ENCODE measurements at regions not wholly inside any gene's neighbourhood (a gene's known extent, or its start where the extent isn't known, plus 50 kb on each side); places are given as distances from the start of the nearest gene placed in this dataset.

DNA sequence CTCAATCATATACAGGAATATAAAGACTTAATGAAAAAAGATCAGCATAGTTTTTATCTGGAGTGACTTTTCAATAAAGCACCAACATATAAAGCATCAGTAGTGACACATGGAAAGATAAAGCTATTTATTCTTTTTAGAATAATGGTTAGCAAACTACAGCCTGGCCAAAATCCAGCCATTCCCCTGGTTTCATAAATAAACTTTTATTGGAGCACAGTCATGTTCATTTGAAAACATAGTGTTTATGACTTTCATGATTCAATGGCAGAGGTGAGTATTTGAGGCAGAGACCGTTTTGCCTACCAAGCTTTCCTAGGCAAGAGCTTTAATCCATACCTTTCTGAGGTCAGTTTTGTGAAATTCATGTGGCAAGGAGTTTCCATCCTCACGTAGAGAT lies 153.5 kb downstream of the RPS12 start:
- TF ChIP-seq, protein P1, sequence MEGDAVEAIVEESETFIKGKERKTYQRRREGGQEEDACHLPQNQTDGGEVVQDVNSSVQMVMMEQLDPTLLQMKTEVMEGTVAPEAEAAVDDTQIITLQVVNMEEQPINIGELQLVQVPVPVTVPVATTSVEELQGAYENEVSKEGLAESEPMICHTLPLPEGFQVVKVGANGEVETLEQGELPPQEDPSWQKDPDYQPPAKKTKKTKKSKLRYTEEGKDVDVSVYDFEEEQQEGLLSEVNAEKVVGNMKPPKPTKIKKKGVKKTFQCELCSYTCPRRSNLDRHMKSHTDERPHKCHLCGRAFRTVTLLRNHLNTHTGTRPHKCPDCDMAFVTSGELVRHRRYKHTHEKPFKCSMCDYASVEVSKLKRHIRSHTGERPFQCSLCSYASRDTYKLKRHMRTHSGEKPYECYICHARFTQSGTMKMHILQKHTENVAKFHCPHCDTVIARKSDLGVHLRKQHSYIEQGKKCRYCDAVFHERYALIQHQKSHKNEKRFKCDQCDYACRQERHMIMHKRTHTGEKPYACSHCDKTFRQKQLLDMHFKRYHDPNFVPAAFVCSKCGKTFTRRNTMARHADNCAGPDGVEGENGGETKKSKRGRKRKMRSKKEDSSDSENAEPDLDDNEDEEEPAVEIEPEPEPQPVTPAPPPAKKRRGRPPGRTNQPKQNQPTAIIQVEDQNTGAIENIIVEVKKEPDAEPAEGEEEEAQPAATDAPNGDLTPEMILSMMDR (IDR thresholded peaks at IDR 0.05), result no peak
- no peak for TF ChIP-seq EZH2 (IDR thresholded peaks at IDR 0.05; ENCODE audit: borderline replicate concordance, insufficient read depth, low read depth, low read length, poor library complexity, severe bottlenecking)
